WTC11 (cell line): ENCODE measurements at regions not wholly inside any gene's neighbourhood (a gene's known extent, or its start where the extent isn't known, plus 50 kb on each side); places are given as distances from the start of the nearest gene placed in this dataset.

Experiments used
- PRRX2 ChIP-seq: fragments of 250-450 bp; sonication (Bioruptor Pico); IDR thresholded peaks from 2 replicates; pipeline ENCODE4 v1.8.0; 2021; ENCODE audit warnings: mild to moderate bottlenecking
- SP1 ChIP-seq: sonication (generic); formaldehyde crosslinking; conservative IDR thresholded peaks from 2 replicates; pipeline ENCODE4 v1.8.1; 2022; ENCODE audit warnings: missing genetic modification reagents
- TF ChIP-seq, protein P1 (sequence below): fragments of 200-600 bp; IDR thresholded peaks from 2 replicates; pipeline ENCODE4 v1.8.0; 2022; ENCODE audit warnings: antibody characterized with exemption

- TF ChIP-seq PRRX2: no peak
- TF ChIP-seq, protein P1, sequence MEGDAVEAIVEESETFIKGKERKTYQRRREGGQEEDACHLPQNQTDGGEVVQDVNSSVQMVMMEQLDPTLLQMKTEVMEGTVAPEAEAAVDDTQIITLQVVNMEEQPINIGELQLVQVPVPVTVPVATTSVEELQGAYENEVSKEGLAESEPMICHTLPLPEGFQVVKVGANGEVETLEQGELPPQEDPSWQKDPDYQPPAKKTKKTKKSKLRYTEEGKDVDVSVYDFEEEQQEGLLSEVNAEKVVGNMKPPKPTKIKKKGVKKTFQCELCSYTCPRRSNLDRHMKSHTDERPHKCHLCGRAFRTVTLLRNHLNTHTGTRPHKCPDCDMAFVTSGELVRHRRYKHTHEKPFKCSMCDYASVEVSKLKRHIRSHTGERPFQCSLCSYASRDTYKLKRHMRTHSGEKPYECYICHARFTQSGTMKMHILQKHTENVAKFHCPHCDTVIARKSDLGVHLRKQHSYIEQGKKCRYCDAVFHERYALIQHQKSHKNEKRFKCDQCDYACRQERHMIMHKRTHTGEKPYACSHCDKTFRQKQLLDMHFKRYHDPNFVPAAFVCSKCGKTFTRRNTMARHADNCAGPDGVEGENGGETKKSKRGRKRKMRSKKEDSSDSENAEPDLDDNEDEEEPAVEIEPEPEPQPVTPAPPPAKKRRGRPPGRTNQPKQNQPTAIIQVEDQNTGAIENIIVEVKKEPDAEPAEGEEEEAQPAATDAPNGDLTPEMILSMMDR: no peak
- TF ChIP-seq SP1 (CRISPR knock-in tag): no peak
Observed at GRCh38 chr10:16304311-16304710, 132.5 kb upstream of the PTER start.
